NB4 (cell line): ENCODE measurements at regions not wholly inside any gene's neighbourhood (a gene's known extent, or its start where the extent isn't known, plus 50 kb on each side); places are given as distances from the start of the nearest gene placed in this dataset.

Source experiments
- CTCF ChIP-seq: IDR thresholded peaks from one replicate; pipeline ENCODE4 v1.5.1; 2012; ENCODE audit warnings: low read depth, low read length
- POLR2A ChIP-seq: IDR thresholded peaks from 2 replicates; pipeline ENCODE4 v1.6.1; 2011; ENCODE audit warnings: mild to moderate bottlenecking; ENCODE audit not compliant: insufficient read length; ENCODE audit errors: extremely low read depth

DNA sequence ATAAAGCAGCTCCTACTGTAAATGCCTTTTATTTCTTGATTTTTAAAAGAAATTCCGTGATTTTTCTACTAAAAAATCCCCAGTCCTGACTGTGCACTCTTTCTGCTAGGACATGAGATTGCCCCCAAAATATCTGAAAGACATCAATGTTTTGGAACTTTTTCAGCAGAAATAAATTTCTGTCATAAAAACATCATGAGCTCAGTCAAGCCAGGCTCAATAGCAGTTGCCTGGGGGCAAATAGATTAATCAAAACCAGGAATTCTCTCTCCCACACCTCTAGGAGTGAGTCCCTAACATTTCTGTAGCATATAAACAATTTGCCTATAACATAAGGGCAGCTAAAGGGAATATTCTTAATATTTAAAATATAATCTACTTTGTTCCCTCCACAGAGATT is 654.1 kb downstream of the PTPRC start:
- TF ChIP-seq CTCF: no peak
- TF ChIP-seq POLR2A: no peak
